ENCODE measurements at regions not wholly inside any gene's neighbourhood (a gene's known extent, or its start where the extent isn't known, plus 50 kb on each side); places are given as distances from the start of the nearest gene placed in this dataset.
"Not testable (repeated sequence)": the region's sequence is repeated elsewhere in the genome, so short reads cannot be mapped to it uniquely, and the experiment has no call there.

GRCh38 chr2:134004467-134004866, 249.4 kb upstream of the MGAT5 start:
- intact Hi-C loops (cut with DNase I): no loop called here
- DNase-seq (no peak), ATAC-seq (no peak)
- WGBS (ENCODE audit: insufficient coverage, low coverage, low lambda C conversion rate, missing lambda C conversion rate): 93% methylated on average over 1 of the region's 1 CpG
- no peaks in the 10 kb centered on the region for H3K27me3 ChIP-seq
- TF ChIP-seq POLR2A (IDR thresholded peaks at IDR 0.05) (no peak), CTCF (IDR thresholded peaks at IDR 0.05) (no peak)
- no peaks in the 10 kb centered on the region for H3K36me3 ChIP-seq
- no peaks in the 10 kb centered on the region for H3K4me1 ChIP-seq
- H3K9me3 ChIP-seq: no peaks in the 10 kb centered on the region
- no peak overlapping the region for H3K27ac ChIP-seq
- H3K4me3 ChIP-seq: no peak overlapping the region

- no peak for ATAC-seq
- intact Hi-C loops (cut with DNase I): no loop called here
Measured at GRCh38 chr2:134008837-134009236, 245.0 kb upstream of the MGAT5 start.

GRCh38 chr2:134009440-134009839, 244.4 kb upstream of the MGAT5 start:
- Histone ChIP-seq H3K27ac (no peak overlapping the region), H3K27me3 (no peaks in the 10 kb centered on the region), H3K4me1 (no peaks in the 10 kb centered on the region), H3K4me3 (no peak overlapping the region), H3K36me3 (no peaks in the 10 kb centered on the region), H3K9me3 (no peaks in the 10 kb centered on the region)
- no peak for DNase-seq
- TF ChIP-seq POLR2A (IDR thresholded peaks at IDR 0.05) (no peak), CTCF (IDR thresholded peaks at IDR 0.05) (no peak)
- intact Hi-C loops (cut with DNase I): no loop called here
- no peak for ATAC-seq
- WGBS (ENCODE audit: insufficient coverage, low coverage, low lambda C conversion rate, missing lambda C conversion rate): 90% methylated on average over 8 of the region's 8 CpGs

More at GRCh38 chr2:134008837-134009236, 245.0 kb upstream of the MGAT5 start:
- H3K4me1 ChIP-seq: no peaks in the 10 kb centered on the region
- no peaks in the 10 kb centered on the region for H3K36me3 ChIP-seq
- no peak overlapping the region for H3K27ac ChIP-seq
- no peaks in the 10 kb centered on the region for H3K27me3 ChIP-seq
- no peak overlapping the region for H3K4me3 ChIP-seq
- DNase-seq: no peak
- no peaks in the 10 kb centered on the region for H3K9me3 ChIP-seq
- 14% methylated on average over 1 of the region's 1 CpG for WGBS (ENCODE audit: insufficient coverage, low coverage, low lambda C conversion rate, missing lambda C conversion rate)
- TF ChIP-seq CTCF (IDR thresholded peaks at IDR 0.05) (no peak), POLR2A (IDR thresholded peaks at IDR 0.05) (no peak)

GRCh38 chr2:134009906-134010305, 244.0 kb upstream of the MGAT5 start:
- ATAC-seq; H3K27ac ChIP-seq; DNase-seq; H3K27me3 ChIP-seq; H3K36me3 ChIP-seq; H3K4me1 ChIP-seq; H3K9me3 ChIP-seq; intact Hi-C loops (cut with DNase I); H3K4me3 ChIP-seq: not testable (repeated sequence)
- WGBS (ENCODE audit: insufficient coverage, low coverage, low lambda C conversion rate, missing lambda C conversion rate): 22% methylated on average over 1 of the region's 17 CpGs

GRCh38 chr2:134011936-134012586, 241.8 kb upstream of the MGAT5 start:
- ATAC-seq: no peak
- Histone ChIP-seq H3K9me3 (no peaks in the 10 kb centered on the region), H3K27me3 (no peaks in the 10 kb centered on the region), H3K27ac (no peak overlapping the region), H3K4me1 (no peaks in the 10 kb centered on the region), H3K36me3 (no peaks in the 10 kb centered on the region), H3K4me3 (no peak overlapping the region)
- no peak for DNase-seq
- intact Hi-C loops (cut with DNase I): no loop called here
- TF ChIP-seq CTCF (IDR thresholded peaks at IDR 0.05): no peak
- no peak for TF ChIP-seq POLR2A (IDR thresholded peaks at IDR 0.05)
- WGBS (ENCODE audit: insufficient coverage, low coverage, low lambda C conversion rate, missing lambda C conversion rate): 74% methylated on average over 6 of the region's 6 CpGs

All from right lobe of liver (tissue), 6 donors.